Stimulated activated CD8-positive, alpha-beta memory T cell treated with anti-CD3 and anti-CD28 coated beads, Interleukin-15, amount 100 ng/mL, for 4 hours (primary cell): ENCODE measurements at regions not wholly inside any gene's neighbourhood (a gene's known extent, or its start where the extent isn't known, plus 50 kb on each side); places are given as distances from the start of the nearest gene placed in this dataset.

Source experiments
- DNase-seq, 2 donors: peaks; one replicate each; pipeline ENCODE4 v3.0.0-alpha.2; 2020; ENCODE audit warnings: low read depth in 2 of 2

DNA sequence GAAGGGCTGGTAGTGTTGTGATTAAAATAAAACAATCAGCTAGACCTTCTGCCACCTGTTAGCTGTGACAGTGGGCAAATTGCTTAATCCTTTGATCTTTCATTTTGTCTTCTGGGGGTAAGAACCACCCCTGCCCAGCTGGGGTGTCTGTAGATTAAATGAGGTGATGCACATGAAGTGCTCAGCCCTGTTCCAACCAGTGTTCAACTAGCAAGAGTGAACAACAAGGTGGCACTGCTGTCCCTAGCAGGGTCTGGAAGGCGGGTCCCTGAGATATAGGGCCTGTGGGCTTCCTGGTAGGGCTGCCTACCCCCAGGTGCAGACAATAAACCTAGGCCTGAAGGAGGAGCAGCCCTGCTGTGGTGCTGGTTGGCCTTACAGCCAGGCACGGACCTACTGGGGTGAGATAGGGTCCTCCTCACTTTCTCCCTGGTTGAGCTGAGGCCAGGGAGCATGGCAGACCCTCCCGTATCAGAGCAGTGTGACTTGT is 60.6 kb downstream of the ARL6IP4 start:
- no peak for DNase-seq

DNA sequence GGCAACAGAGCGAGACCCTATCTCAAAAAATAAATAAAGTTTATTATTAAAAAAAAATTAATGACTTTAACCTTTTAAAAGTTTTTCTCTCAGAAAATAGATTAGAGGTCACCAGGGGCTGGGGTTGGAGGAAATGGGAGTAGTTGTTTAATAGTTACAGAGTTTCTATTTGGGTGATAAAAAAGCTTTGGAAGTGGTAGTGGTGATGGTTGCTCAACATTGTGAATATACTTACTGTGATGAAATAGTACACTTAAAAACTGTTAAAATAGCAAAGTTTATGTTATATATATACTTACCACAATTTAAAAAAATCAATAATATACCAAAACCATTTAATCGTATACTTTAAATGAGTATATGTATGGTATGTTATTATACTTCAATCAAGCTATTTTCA is 59.6 kb downstream of the ARL6IP4 start:
- DNase-seq = no peak

DNA sequence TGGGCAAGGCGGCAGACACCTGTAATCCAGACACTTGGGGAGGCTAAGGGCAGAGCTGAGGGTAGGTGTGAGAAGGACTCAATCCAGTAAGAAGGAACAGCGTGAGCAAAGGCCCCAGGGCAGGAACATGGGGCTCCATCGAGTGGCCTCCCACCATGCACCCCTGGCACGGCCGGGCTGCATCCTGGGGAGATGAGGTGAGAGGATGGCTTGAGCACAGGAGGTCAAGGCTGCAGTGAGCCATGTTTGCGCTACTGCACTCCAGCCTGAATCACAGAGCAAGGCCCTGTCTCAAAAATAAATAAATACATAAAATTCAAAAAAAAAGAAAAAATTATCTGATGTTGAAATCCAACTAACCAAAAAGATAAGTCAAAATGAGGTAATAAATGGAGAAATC is 58.5 kb downstream of the ARL6IP4 start:
- no peak for DNase-seq

DNA sequence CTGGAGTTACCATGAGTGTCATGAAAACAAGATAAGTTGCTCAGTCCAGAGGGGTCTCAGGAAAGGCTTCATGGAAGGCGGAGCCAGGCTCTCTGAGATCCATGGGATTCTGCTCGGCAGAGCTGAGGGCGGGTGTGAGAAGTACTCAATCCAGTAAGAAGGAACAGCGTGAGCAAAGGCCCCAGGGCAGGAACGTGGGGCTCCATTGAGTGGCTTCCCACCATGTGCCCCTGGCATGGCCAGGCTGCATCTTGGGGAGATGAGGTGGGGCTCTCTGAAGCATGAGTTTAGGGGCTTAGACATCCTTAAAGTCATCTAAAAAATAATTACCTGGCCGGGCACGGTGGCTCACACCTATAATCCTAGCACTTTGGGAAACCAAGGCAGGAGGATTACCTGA is 58.0 kb downstream of the ARL6IP4 start:
- no peak for DNase-seq

DNA sequence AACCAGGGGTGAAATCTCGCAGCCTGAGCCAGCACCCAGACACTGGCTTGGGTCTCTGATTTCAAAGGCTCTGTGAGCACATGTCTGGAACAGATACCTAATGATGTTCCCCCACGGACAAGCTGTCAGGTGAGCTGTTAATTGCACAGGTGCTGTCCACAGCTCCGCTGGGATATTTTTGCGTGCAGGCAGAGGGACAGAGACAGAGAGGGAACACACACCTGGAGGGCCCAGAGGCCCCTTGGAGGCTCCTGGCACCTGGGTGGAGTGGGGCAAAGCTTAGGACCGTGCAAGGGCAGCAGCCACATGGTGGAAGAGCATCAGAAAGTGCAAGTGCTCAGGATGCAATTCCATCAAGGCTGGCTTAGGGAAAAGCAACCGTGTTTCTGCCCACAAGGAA is 57.3 kb downstream of the ARL6IP4 start:
- DNase-seq = no peak

DNA sequence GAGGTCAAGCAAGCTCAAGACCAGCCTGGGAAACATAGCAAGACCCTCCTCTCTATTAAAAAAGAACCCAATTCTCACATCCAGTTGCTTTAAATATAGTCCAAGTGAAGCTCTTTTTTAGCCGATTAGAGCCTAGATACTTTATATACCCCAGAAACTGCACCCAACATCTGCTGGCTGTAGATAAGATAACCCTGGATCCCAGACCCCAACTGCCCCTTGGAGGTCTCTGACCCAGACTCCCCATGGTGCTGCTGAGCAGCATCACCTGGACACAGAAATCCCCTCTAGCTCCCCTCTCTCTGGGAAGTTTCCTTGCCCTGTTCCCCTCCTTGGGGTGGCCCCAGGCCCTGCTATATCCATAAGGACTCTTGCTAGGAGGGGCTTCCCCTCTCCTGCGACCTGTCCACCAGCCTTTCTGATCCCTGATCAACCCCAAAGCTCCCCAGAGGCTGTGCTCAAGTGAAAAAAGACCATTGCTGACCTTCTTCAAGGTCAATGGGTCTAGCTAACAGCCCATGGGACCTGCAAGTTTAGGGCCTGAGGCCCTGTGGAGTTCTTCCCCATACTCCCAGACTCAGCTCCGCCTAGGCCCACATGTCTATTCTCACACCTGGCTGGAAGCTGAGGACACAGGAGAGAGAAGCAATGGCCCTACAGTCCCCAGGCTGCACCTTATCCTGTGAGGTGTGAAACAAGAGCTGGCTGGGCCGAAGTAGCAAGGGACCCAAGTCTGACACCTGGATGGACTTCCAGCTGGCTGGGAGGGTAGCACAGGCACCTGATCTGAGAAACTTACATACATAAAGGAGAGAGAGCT is 56.2 kb downstream of the ARL6IP4 start:
- DNase-seq = no peak

DNA sequence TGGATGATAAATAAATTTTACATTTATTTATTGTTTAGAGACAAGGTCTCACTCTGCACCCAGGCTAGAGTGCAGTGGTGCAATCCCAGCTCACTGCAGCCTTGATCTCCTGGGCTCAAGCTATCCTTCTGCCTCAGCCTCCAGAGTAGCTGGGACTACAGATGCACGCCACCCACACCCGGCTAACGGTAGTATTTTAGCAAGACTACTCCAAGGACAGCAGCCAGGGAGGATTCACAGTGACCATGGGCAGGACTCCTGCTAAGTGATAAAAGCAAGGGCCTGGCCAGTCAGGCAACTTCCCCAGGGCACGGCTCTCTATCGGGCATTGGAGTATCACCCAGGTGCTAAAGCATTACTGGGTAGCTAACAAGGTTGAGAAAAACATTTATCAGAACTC is 55.4 kb downstream of the ARL6IP4 start:
- no peak for DNase-seq

DNA sequence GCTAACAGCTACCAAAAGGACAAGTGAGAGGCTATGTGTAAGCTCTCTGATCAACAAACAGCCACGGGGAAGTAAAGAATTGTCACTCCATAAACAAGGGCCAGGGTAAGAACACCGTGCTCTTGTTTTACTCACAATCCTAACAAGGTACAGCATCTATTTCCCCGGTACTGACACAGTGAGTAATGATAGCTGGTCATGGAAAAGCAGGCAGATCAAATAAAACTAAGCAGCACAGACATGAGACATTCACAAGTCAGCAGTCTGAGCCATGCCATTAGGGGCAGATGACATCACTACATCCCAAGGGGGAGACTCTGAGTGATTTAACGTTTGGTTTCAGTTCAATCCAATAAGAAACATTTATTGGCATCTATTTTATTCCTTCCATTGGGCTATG is 54.4 kb downstream of the ARL6IP4 start:
- peak in 1 of 2 donors; percentile 16 for DNase-seq

DNA sequence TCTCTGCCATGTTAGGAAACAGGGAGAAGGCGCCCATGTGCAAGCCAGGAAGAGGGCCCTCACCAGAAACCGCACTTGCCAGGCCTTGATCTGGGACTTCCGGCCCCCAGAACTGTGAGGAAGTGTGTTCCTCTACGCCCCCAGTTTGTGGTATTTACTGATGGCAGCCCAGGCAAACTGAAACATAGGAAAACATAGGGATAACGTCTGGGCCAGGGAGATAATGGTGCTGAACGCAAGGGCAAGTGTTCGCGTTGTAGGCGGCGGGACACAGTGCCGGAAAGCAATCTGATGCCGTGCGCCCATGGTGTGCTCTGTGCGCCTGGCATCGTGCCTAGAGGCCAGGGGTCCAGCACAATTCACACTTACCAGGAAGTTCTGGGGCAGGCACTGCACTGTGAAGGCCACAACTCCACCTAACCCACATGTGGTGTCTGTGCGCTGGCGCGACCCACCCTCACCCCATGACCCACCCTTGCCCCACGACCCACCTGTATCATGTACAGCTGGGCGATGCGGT is 53.6 kb downstream of the ARL6IP4 start:
- no peak for DNase-seq

DNA sequence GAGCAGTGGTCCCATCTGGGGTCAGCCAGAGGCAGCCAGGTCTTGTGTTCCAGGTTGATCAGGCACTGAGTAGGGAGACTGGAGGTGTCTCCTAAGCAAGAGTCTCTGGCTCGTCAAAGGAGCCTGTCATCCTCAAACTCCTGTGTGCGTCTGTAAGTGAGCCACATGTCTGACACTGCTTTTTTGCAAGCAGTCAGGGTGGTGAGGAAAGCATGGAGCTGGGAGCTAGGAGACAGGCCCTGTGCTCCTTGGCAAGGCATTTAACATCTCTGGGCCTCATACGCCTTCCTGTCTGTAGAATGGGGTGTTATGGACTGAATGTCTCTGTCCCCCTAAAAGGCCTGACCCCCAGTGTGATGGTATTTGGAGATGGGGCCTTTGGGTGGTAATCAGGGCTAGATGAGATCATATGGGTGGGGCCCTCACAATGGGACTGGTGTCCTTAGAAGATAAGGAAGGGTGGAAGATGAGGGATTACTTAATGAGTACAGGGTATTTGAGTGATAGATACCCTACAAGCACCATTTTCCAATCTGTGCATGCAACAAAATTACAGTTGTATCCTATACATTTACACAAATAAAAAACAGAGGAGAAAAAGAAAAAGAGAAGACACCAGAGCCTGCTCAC is 53.0 kb downstream of the ARL6IP4 start:
- no peak for DNase-seq

DNA sequence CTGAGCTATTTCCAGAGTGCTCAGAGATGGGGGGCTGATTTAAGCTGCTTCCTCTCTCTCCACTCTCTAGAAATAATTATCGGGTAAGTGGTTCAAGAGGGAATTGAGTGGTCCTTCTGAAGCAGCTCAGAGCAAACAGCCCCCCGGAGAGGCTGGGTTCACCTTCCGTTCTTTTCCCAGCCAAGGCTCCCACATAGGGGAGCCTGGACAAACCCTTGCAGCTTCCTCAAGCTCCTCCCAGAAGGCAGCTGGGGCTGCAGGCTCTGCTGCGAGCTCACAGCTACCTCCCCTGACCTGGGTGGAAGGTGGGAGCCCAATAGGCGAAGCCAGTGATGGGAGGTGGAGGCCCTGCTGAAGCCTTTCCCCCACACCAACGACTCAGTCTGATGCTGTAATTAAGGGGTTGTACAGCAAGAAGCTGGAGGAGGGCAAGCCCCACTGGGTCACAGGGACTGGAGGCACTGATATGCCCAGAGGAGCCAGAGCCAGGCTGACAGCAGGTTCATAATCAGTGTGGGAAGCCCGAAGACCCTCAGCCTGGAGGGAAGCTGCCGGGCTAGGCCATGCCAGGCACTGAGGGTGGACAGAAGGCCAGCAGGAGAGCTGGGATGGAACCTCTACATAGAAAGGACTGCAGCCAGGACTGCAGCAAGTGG is 52.4 kb downstream of the ARL6IP4 start:
- no peak for DNase-seq
